ENCODE measurements at regions not wholly inside any gene's neighbourhood (a gene's known extent, or its start where the extent isn't known, plus 50 kb on each side); places are given as distances from the start of the nearest gene placed in this dataset.

DNA sequence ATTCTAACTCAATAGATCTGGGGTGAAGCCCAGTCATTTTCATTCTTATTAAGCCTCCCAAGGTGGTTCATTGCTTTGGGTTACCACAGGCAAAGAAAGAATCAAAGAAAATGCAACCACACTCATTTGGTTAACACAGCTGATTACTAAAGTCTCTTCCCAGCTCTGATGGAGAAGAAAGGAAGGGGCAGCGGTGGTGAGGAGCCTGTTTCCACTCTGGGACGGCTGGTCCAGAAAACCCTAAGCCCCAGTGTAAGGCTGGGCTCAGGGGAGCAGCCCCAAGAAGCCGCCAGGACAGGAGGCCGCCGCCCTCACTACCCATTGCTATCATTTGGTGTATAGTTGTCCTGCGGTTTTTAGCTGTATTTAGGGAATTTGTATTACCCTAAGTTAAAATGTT, 226.9 kb downstream of the CD83 start:
- in situ Hi-C loops (cut with HindIII; ENCODE audit: low sequenced_read_pairs), result no loop called here
- TF ChIP-seq, protein P1, sequence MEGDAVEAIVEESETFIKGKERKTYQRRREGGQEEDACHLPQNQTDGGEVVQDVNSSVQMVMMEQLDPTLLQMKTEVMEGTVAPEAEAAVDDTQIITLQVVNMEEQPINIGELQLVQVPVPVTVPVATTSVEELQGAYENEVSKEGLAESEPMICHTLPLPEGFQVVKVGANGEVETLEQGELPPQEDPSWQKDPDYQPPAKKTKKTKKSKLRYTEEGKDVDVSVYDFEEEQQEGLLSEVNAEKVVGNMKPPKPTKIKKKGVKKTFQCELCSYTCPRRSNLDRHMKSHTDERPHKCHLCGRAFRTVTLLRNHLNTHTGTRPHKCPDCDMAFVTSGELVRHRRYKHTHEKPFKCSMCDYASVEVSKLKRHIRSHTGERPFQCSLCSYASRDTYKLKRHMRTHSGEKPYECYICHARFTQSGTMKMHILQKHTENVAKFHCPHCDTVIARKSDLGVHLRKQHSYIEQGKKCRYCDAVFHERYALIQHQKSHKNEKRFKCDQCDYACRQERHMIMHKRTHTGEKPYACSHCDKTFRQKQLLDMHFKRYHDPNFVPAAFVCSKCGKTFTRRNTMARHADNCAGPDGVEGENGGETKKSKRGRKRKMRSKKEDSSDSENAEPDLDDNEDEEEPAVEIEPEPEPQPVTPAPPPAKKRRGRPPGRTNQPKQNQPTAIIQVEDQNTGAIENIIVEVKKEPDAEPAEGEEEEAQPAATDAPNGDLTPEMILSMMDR (IDR thresholded peaks at IDR 0.05; ENCODE audit: low read depth, low read length), result no peak
- no peak for DNase-seq (ENCODE audit: low read depth, low spot score)
- no peak overlapping the region for H3K4me3 ChIP-seq (ENCODE audit: low read depth, low read length)

DNA sequence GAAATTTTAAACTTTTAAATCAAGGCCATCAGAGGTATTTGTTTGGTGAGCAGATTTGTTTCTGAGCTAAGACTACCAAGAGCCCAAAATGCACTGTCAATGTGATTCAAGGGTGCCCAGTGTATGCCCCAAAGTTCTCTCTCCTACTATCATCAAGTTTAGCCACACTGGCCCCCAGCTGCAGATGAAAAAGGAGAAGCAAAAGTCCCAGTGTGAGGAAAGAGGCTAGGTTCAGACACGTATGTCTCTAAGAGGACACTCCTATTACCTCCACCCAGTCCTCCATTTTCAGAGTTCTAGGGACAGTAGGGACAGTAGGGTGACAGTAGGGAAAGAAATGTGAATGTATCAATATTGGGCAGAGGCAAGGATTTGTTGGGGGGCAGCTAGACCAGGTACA, 230.8 kb downstream of the CD83 start:
- in situ Hi-C loops (cut with HindIII; ENCODE audit: low sequenced_read_pairs), result no loop called here
- H3K4me3 ChIP-seq (ENCODE audit: low read depth, low read length), result no peak overlapping the region
- DNase-seq (ENCODE audit: low read depth, low spot score), result no peak
- TF ChIP-seq, protein P1 (IDR thresholded peaks at IDR 0.05; ENCODE audit: low read depth, low read length), result no peak

DNA sequence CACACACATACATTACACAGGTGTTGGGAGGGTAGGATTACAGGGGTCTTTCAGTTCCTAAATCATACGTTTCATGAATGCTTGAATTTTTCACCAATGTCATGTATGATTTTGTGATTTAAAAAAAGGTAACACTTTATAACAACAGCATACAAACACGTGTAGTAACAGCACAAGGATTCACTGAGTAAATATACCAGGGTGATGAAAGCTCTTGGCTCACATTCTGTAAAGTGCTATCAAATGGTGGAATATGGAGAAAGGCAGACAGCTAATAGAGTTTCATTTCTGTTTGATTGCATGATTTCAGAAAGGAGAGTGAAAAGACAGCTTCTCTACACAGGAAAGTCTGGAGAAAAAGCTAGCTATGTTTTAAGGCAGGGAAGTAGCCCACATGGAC, 231.9 kb downstream of the CD83 start:
- TF ChIP-seq, protein P1 (IDR thresholded peaks at IDR 0.05; ENCODE audit: low read depth, low read length), result no peak
- DNase-seq (ENCODE audit: low read depth, low spot score), result no peak
- in situ Hi-C loops (cut with HindIII; ENCODE audit: low sequenced_read_pairs), result no loop called here
- no peak overlapping the region for H3K4me3 ChIP-seq (ENCODE audit: low read depth, low read length)

DNA sequence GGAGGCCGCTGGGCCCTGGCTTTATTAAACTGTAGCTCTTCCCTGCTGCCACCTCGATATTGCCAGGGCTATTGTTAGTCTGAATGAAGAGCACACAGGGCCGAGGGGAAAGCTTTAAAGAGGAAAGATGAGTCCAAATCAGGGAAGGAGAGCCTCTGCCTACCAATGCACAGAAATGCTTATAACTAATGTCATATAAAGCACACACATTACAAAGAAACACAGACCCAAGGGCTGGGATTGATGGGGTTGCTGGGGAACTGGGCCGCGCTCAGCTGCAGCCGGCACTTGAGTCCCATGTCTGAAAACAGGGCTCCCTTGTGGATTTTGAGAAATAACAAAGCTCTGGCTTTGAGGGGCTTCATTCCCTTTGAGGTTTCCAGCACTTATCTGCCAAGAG, 232.6 kb downstream of the CD83 start:
- TF ChIP-seq, protein P1 (IDR thresholded peaks at IDR 0.05; ENCODE audit: low read depth, low read length), result no peak
- DNase-seq (ENCODE audit: low read depth, low spot score), result no peak
- H3K4me3 ChIP-seq (ENCODE audit: low read depth, low read length), result no peak overlapping the region
- in situ Hi-C loops (cut with HindIII; ENCODE audit: low sequenced_read_pairs), result no loop called here

DNA sequence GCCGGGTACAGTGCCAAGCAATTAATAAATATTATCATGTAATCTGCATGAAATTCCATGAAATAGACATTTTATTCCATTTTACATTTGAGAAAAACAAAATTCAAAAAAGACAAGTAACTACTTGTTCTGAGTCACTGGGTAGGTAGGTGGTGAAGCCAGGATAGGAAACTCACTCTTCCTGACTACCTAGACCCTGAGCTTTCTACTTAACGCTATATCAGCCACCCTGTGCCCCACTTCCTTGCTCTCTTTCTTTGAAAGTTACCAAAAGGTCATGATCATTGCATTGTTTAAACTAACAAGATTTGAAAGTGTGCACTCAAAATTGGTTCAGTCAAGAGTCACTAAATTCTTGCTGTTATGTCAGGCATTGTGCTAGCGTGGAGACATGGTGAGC, 235.7 kb downstream of the CD83 start:
- DNase-seq (ENCODE audit: low read depth, low spot score), result no peak
- in situ Hi-C loops (cut with HindIII; ENCODE audit: low sequenced_read_pairs), result no loop called here
- TF ChIP-seq, protein P1 (IDR thresholded peaks at IDR 0.05; ENCODE audit: low read depth, low read length), result no peak
- H3K4me3 ChIP-seq (ENCODE audit: low read depth, low read length), result no peak overlapping the region

DNA sequence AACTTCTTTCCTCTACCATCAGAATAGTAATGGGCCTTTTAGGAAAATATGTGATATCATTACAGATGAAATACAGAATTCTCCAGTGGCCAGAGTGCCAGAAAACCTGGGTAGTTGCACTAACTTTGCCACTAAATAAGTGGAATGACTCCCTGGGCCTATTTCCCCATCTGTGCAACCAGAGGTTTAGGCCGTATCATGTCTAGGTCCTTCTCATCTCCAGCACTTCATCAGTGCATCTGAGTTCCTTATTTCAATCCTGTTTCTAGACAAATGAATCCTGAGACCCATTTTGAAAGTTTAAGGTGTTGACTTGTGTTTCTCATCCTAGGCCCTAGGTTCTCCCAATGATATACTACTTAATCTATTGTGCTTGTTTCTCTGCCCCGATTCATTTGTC, 236.2 kb downstream of the CD83 start:
- TF ChIP-seq, protein P1 (IDR thresholded peaks at IDR 0.05; ENCODE audit: low read depth, low read length), result no peak
- in situ Hi-C loops (cut with HindIII; ENCODE audit: low sequenced_read_pairs), result no loop called here
- no peak overlapping the region for H3K4me3 ChIP-seq (ENCODE audit: low read depth, low read length)
- DNase-seq (ENCODE audit: low read depth, low spot score), result no peak

All from astrocyte of the spinal cord (primary cell).